ENCODE measurements at regions not wholly inside any gene's neighbourhood (a gene's known extent, or its start where the extent isn't known, plus 50 kb on each side); places are given as distances from the start of the nearest gene placed in this dataset.

DNA sequence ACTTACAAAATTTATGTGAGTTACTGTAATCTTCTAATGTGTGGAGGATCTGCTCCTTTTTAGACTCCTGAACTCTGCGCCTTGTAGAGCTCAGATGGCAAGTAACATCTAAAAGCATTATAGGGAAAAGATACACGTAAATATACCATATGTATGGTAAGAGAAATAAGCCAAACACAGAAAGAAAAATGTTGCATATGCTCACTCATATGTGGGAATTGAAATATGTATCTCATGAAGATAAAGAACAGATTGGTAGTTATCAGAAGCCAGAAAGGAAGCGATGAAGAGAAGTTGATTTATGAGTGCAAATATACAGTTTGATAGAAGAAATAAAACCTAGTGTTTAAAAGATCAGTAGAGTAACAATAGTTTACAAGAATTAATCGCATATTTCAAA is 815.0 kb upstream of the MAN1A1 start:
- H3K9me3 ChIP-seq (ENCODE audit: control insufficient read depth, insufficient read depth, low read length) = no peaks in the 10 kb centered on the region
- no peaks in the 10 kb centered on the region for H3K36me3 ChIP-seq (ENCODE audit: insufficient read depth, low read length)
- peaks cover 4% of the 10 kb centered on the region; the same call in 1 of the 2 replicates for H3K4me1 ChIP-seq (ENCODE audit: insufficient read depth, low read length)
- no peak overlapping the region for H3K9ac ChIP-seq (ENCODE audit: low read depth, low read length)

DNA sequence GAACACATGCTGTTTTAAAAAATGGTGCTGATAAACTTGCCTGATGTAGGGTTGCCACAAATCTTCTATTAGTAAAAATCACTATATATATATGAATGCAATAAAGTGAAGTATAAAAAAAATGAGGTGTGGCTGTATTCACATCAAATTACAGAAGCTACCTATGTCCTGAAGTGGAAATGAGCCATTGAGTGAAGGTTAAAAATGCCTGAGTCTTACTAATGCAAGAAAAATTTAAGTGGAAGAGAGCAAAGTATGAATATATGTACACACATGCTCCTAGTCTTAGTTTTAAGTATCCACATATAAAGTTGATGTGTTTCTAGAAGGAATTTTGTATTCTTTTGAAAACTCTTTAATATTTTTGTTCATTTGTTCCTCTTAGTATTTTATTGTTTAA is 808.3 kb upstream of the MAN1A1 start:
- peaks cover 6% of the 10 kb centered on the region; the same call in 1 of the 2 replicates for H3K9me3 ChIP-seq (ENCODE audit: control insufficient read depth, insufficient read depth, low read length)
- H3K36me3 ChIP-seq (ENCODE audit: insufficient read depth, low read length) = no peaks in the 10 kb centered on the region
- H3K9ac ChIP-seq (ENCODE audit: low read depth, low read length) = no peak overlapping the region
- no peaks in the 10 kb centered on the region for H3K4me1 ChIP-seq (ENCODE audit: insufficient read depth, low read length)

DNA sequence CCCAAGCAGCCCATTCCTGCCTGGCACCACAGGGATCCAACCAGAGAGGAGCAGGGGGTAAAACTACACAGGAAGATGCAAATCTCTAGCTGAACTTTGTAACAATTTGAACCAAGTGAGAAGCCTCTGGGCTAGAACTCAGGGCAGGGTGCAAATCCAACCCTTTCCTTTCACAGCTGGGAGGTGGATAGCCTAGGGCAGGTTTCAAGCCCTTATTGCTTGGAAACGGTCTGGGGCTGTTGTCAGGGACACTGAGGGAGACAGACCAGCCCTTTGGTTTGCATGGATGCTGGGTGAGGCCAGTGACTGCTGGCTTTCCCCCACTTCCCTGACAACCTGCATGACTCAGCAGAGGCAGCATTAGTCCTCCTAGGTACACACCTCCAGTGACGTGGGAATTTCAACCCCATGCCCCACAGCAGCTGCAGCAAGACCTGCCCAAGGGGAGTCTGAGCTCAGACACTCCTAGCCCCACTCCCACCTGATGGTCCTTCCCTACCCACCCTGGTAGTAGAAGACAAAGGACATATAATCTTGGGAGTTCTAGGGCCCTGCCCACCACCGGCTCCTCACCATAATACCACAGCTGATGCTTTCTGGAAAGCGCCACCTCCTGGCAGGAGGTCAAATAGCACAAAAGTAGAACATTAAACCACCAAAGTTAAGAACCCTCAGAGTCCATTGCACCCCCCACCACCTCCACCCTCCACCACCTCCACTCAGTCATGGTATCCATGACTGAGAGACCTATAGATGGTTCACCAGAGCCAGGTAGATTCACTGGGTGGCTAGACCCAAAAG is 797.7 kb upstream of the MAN1A1 start:
- Histone ChIP-seq H3K9me3 (ENCODE audit: control insufficient read depth, insufficient read depth, low read length) (no peaks in the 10 kb centered on the region), H3K36me3 (ENCODE audit: insufficient read depth, low read length) (no peaks in the 10 kb centered on the region), H3K4me1 (ENCODE audit: insufficient read depth, low read length) (no peaks in the 10 kb centered on the region)

DNA sequence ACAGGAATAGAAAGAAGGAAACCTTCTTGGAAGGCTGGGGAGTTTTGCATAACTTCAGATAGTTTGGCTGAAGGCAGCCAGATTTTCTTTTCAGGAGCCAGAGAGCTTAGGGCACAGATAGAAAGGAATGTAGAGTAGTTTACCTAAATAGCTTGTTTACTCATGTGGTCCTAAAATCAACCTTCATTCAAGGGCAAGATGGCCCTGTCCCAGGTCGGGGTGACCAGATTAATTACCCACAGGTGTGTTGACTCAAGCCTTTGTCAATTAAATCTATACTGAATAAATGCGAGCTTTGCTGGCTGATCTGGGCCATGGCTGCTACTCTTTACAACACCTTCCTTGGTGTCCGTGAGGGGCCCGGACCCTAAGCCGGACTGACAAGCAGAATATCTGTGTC is 792.0 kb upstream of the MAN1A1 start:
- no peaks in the 10 kb centered on the region for H3K4me1 ChIP-seq (ENCODE audit: insufficient read depth, low read length)
- no peaks in the 10 kb centered on the region for H3K9me3 ChIP-seq (ENCODE audit: control insufficient read depth, insufficient read depth, low read length)
- H3K36me3 ChIP-seq (ENCODE audit: insufficient read depth, low read length) = no peaks in the 10 kb centered on the region
- no peak overlapping the region for H3K9ac ChIP-seq (ENCODE audit: low read depth, low read length)

More for the DNA sequence above, 797.7 kb upstream of the MAN1A1 start:
- no peak overlapping the region for H3K9ac ChIP-seq (ENCODE audit: low read depth, low read length)

DNA sequence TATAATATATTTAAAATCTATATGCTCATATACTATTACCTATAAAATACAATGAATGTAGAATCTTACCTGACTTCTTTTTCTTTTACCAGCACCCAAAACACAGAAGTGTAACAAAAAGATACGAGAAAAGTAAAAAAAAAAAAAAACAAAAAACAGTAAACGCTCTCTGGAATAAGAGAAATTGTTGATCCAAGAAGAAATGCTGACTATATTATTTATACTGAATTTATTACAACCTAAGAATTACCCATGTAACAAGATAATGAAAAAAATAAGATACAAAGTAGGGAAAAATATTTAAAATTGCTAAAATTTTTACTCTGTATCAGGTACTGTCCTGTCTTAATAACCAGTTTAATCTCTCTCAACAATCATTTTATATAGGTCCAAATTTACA is 787.9 kb upstream of the MAN1A1 start:
- no peak overlapping the region for H3K9ac ChIP-seq (ENCODE audit: low read depth, low read length)
- no peaks in the 10 kb centered on the region for H3K4me1 ChIP-seq (ENCODE audit: insufficient read depth, low read length)
- no peaks in the 10 kb centered on the region for H3K9me3 ChIP-seq (ENCODE audit: control insufficient read depth, insufficient read depth, low read length)
- H3K36me3 ChIP-seq (ENCODE audit: insufficient read depth, low read length) = no peaks in the 10 kb centered on the region

DNA sequence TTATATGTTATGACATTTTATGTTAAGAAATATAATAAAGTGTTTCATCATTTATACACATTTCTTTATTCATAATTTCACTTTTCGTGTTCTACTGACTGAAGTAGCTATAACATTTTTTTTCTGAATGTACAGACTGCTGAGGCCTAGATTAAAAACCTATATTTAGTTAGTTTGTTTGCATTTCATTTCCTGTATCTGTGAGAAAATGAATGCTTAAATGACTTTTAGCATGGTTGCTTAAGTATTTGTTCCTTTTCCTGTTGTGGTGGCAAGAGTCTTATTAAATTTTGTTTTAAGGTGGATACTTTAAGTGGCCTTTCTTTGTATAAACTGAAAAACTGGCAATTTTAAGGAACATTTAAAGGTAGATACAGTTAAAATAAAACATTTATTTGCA is 779.7 kb upstream of the MAN1A1 start:
- H3K4me1 ChIP-seq (ENCODE audit: insufficient read depth, low read length) = no peaks in the 10 kb centered on the region
- H3K9ac ChIP-seq (ENCODE audit: low read depth, low read length) = no peak overlapping the region
- no peaks in the 10 kb centered on the region; the same call in 1 of the 2 replicates for H3K9me3 ChIP-seq (ENCODE audit: control insufficient read depth, insufficient read depth, low read length)
- H3K36me3 ChIP-seq (ENCODE audit: insufficient read depth, low read length) = no peaks in the 10 kb centered on the region

DNA sequence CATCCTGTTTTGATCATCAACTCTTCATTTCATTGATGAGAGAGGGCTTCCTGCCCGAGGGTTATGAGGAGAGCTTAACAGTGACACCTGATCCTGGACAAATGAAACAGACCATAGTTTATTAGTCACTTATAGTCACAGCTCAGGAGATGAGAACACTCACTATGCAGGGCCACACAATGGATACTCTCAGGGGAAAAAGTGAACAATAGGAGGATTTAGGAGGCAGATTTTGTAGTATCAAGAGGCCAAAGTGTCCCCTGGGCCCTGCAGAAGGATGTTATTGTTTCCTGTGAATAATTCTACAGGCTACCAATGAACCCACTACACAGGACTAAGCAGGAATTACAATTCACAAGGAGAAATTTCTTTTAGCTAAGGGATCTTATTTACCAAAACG is 772.8 kb upstream of the MAN1A1 start:
- H3K36me3 ChIP-seq (ENCODE audit: insufficient read depth, low read length) = no peaks in the 10 kb centered on the region
- H3K9me3 ChIP-seq (ENCODE audit: control insufficient read depth, insufficient read depth, low read length) = no peaks in the 10 kb centered on the region; the same call in 1 of the 2 replicates
- no peaks in the 10 kb centered on the region; the same call in 1 of the 2 replicates for H3K4me1 ChIP-seq (ENCODE audit: insufficient read depth, low read length)
- no peak overlapping the region for H3K9ac ChIP-seq (ENCODE audit: low read depth, low read length)

DNA sequence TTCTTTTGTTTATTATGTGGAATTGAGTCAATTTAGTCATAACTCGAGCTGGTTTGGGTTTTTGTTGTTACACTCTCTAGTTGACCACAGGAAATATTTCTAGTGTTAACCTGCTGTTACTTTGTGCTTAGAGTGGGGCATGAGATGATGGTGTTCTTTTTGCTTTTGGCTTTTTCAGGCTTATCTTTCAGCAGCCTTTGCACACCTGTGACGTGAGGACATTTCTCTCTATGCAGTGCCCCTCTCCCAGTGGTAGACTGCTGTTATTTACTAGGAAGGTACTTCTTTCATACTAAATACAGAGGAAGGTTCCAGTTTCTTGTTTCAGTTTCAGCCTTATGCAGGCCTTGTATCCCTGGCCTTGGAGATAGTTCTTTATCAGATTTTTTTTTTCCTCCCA is 766.8 kb upstream of the MAN1A1 start:
- no peak overlapping the region for H3K9ac ChIP-seq (ENCODE audit: low read depth, low read length)
- no peaks in the 10 kb centered on the region; the same call in 1 of the 2 replicates for H3K4me1 ChIP-seq (ENCODE audit: insufficient read depth, low read length)
- H3K9me3 ChIP-seq (ENCODE audit: control insufficient read depth, insufficient read depth, low read length) = no peaks in the 10 kb centered on the region
- H3K36me3 ChIP-seq (ENCODE audit: insufficient read depth, low read length) = no peaks in the 10 kb centered on the region

DNA sequence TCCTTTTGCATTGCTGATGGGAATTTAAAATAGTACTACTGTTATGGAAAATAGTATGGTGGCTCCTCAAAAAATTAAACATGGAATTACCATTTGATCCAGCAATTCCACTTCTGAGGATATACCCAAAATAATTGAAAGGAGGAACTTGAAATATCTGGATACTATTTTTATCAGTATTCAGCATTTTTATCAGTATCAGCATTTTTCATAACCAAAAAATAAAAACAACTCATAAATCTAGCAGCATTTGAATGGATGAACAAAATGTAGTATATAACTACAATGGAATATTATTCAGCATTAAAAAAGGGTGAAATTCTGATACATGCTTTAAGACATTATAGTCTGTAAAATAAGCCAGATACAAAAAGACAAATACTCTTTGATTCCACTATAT is 763.4 kb upstream of the MAN1A1 start:
- Histone ChIP-seq H3K36me3 (ENCODE audit: insufficient read depth, low read length) (no peaks in the 10 kb centered on the region), H3K9me3 (ENCODE audit: control insufficient read depth, insufficient read depth, low read length) (no peaks in the 10 kb centered on the region), H3K9ac (ENCODE audit: low read depth, low read length) (no peak overlapping the region), H3K4me1 (ENCODE audit: insufficient read depth, low read length) (no peaks in the 10 kb centered on the region; the same call in 1 of the 2 replicates)

DNA sequence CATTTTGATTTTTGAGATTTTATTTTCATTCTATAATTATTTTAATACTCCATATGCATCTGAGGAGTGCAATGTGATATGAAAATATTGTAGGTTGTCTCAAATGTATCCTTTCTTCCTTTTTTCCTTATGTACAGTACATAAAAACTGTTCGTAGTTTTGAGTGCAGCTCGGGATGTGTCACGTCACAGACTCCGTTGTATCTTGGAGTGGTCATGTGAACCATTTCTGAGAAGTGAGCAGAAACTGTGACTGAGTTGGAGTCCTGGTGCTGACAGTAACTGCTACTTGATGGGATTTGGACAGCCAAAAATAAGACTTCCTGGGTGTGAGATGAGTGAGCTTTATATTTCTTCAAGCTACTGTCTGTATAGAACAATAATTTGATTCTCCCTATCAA is 761.4 kb upstream of the MAN1A1 start:
- Histone ChIP-seq H3K9ac (ENCODE audit: low read depth, low read length) (no peak overlapping the region), H3K4me1 (ENCODE audit: insufficient read depth, low read length) (no peaks in the 10 kb centered on the region), H3K9me3 (ENCODE audit: control insufficient read depth, insufficient read depth, low read length) (no peaks in the 10 kb centered on the region), H3K36me3 (ENCODE audit: insufficient read depth, low read length) (no peaks in the 10 kb centered on the region)

DNA sequence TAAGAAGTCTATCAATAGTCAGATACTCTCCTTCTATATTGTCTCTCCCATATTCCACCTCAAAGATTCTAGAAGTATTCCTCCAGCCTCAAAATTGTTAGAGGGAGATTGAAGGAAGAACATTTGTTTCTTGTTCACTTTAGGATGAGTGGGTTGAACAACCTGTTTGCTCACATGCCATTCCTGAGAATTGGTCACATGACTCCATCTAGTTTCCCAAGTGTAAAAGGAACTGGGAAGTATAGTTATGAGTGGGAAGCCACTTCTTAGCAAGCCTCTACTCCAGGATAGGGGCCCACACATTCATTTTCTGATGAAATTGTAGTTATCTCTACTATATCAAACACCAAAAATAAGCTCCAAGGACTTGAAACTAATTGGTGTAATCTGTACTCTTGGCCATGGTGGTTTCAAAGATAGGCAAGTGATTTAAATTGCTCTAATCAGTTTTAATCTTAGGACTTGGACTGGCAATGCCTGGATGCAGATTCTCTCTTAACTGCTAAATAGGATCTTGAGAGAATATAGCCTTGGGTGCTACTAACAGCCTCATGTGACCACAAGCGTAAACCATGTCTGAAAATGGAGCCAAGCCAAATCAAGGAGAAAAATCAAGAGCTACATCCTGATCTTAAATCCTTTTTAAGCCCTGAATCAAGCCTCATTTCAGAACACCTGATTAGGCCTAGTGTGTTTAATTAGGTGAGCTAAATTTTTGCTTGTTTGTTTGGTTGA is 758.7 kb upstream of the MAN1A1 start:
- no peaks in the 10 kb centered on the region for H3K4me1 ChIP-seq (ENCODE audit: insufficient read depth, low read length)

DNA sequence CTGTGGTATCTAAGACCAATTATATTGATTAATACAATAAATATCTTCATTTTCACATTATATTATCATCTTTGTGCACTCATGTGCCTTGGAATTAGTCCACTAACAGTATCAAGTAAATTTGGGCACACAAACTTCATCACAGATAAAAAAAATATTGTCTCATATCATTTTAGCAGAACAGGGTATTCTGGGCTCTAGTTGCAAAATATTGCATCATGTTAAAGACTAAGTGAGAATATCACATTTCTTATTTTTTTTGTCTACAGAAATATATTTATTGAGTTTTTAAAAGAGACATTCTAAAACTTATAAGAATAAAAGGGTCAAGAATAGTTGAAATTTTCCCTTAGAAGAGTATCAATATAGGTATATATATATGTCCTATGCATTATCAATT is 754.1 kb upstream of the MAN1A1 start:
- Histone ChIP-seq H3K4me1 (ENCODE audit: insufficient read depth, low read length) (no peaks in the 10 kb centered on the region), H3K9me3 (ENCODE audit: control insufficient read depth, insufficient read depth, low read length) (no peaks in the 10 kb centered on the region), H3K9ac (ENCODE audit: low read depth, low read length) (no peak overlapping the region), H3K36me3 (ENCODE audit: insufficient read depth, low read length) (no peaks in the 10 kb centered on the region)

More for the DNA sequence above, 758.7 kb upstream of the MAN1A1 start:
- H3K9me3 ChIP-seq (ENCODE audit: control insufficient read depth, insufficient read depth, low read length) = no peaks in the 10 kb centered on the region
- H3K36me3 ChIP-seq (ENCODE audit: insufficient read depth, low read length) = no peaks in the 10 kb centered on the region
- no peak overlapping the region for H3K9ac ChIP-seq (ENCODE audit: low read depth, low read length)

DNA sequence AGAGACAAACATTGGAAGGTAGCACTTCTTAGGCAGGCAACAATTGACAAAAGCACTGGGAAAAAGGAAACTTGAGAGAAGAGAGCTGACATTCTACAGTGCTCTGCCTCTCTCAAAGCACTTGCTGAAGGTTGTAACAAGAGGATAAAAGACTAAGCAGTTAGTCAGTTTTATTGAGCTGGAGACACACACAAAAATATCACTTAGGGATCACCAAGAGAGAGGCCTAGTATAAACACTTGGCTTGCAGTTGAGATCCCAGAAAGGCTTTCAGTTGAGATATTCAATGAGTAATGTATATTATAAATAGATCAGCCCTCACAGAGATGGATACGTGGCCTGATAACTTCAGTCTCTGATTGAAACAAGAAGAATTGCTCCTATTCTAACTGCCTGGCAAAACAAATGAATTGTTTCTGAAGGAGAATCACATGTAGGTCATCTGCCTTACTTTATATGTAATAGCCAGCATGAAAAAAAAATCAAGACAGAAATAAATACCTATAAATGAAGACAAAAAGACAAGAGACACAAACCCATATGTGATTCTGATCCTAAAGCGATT is 747.2 kb upstream of the MAN1A1 start:
- H3K36me3 ChIP-seq (ENCODE audit: insufficient read depth, low read length) = no peaks in the 10 kb centered on the region
- H3K4me1 ChIP-seq (ENCODE audit: insufficient read depth, low read length) = no peaks in the 10 kb centered on the region
- H3K9me3 ChIP-seq (ENCODE audit: control insufficient read depth, insufficient read depth, low read length) = no peaks in the 10 kb centered on the region
- no peak overlapping the region for H3K9ac ChIP-seq (ENCODE audit: low read depth, low read length)

DNA sequence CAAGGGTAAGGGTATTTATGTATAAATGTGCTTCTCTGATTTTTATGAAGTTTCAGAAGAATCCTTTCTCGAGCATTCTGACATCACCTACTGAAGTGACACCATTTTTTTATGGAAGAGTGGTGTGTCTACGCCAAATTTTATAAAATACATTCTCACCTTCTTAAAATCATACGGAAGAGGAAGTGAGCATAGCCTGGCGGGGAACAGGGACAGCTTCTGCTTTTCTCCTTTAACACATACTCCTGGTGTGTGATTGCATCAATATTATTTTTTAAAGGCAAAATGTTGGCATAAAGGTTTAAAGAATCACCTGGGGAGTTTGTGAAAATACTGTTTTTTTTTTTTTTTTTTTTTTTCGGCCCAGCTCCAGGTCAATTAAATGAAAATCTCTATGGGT is 733.6 kb upstream of the MAN1A1 start:
- Histone ChIP-seq H3K9ac (ENCODE audit: low read depth, low read length) (no peak overlapping the region), H3K9me3 (ENCODE audit: control insufficient read depth, insufficient read depth, low read length) (no peaks in the 10 kb centered on the region), H3K4me1 (ENCODE audit: insufficient read depth, low read length) (no peaks in the 10 kb centered on the region), H3K36me3 (ENCODE audit: insufficient read depth, low read length) (no peaks in the 10 kb centered on the region)

DNA sequence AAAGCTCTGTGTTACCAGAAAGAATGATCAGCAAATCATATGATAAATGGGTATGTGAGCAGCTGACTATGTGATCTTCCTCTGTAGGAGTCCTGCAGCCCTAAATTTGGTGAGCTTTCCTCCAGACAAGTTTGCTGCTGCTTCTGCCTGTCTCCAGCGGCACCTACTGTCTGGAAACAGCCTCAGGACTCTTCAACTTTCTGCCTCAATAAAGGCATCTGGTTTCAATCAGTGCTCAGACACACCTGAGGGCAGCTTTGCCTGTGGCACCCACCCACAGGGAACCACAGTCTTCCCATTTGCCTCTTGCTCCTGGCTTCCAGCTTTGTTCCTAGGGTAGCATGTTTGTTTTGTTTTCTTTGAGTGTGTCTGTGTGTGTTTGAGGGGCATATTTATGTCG is 727.9 kb upstream of the MAN1A1 start:
- Histone ChIP-seq H3K4me1 (ENCODE audit: insufficient read depth, low read length) (no peaks in the 10 kb centered on the region), H3K36me3 (ENCODE audit: insufficient read depth, low read length) (no peaks in the 10 kb centered on the region), H3K9ac (ENCODE audit: low read depth, low read length) (no peak overlapping the region), H3K9me3 (ENCODE audit: control insufficient read depth, insufficient read depth, low read length) (no peaks in the 10 kb centered on the region)
